ENCODE measurements at regions not wholly inside any gene's neighbourhood (a gene's known extent, or its start where the extent isn't known, plus 50 kb on each side); places are given as distances from the start of the nearest gene placed in this dataset.

DNA sequence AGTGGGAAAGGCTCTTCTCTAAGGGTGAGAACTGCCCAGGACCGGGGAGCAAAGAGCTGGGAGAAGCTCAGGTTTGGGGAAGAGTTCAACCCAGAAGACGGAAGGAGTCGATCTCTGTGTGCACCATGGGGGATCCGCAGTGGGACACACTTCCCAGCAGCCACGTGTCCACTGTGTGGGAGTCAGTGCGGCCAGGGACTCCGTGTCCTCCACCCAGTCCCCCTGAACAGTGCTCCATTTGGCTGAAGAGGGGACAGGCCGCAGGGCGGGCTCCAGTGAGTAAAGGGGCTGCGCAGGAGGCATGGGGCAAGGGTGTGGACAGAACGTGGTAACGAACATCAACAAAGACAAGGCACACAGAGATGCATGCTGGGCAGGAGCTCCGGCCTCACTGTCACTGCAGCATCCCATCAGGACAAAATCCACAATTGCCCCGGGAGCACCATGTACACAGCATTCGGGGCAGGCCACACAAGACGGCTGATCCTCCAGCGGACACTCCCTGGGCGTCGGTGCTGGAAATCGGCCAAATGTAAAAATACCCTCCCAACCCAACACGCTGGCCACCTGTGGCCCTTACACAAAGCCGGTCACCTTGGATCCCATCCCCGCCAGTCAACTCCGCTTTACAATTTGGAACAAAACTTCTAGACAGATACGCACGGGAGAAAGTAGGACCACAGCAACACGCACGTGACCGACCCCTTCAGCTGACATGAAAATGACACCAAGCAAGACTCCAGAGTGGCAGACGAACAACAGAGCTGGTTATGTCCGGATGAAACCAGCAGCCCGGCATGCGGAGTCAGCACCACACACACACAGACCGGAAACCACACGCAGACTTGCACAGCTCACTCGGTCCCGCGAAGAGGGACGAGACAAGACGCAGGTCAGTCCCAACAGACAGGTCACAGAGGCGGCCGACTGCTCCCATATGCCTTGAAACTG lies 366.8 kb downstream of the SHANK2 start:
- H3K4me1 Mint-ChIP-seq: peaks cover 20 to 31% of the 10 kb centered on the region in 2 experiments
- TF ChIP-seq, protein P1, sequence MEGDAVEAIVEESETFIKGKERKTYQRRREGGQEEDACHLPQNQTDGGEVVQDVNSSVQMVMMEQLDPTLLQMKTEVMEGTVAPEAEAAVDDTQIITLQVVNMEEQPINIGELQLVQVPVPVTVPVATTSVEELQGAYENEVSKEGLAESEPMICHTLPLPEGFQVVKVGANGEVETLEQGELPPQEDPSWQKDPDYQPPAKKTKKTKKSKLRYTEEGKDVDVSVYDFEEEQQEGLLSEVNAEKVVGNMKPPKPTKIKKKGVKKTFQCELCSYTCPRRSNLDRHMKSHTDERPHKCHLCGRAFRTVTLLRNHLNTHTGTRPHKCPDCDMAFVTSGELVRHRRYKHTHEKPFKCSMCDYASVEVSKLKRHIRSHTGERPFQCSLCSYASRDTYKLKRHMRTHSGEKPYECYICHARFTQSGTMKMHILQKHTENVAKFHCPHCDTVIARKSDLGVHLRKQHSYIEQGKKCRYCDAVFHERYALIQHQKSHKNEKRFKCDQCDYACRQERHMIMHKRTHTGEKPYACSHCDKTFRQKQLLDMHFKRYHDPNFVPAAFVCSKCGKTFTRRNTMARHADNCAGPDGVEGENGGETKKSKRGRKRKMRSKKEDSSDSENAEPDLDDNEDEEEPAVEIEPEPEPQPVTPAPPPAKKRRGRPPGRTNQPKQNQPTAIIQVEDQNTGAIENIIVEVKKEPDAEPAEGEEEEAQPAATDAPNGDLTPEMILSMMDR (conservative IDR thresholded peaks at IDR 0.05): no peak
- peak overlapping the region; percentile 1; the same call in 1 of the 2 replicates for H3K14ac ChIP-seq (ENCODE audit: insufficient read depth, low read length)

More for the DNA sequence above, 366.8 kb downstream of the SHANK2 start:
- Mint-ChIP-seq H3K4me3 (no peak overlapping the region), H3K27me3 (ENCODE audit: low read depth) (peaks cover 2% of the 10 kb centered on the region), H3K27ac (peak overlapping the region in 2 of 3 experiments; percentile 12 to 45; a peak in 2 of 7 replicates), H3K36me3 (ENCODE audit: insufficient read depth in 1 of 3, low read depth in 3 of 3) (peaks cover 12 to 22% (median 15%) of the 10 kb centered on the region in 3 experiments; a peak in 6 of 7 replicates), H3K9me3 (peaks cover 5 to 6% of the 10 kb centered on the region in 2 experiments; a peak in 3 of 5 replicates)
- Histone ChIP-seq H3K9me3 (ENCODE audit: control insufficient read depth, low read depth, low read length) (no peaks in the 10 kb centered on the region), H3K4me1 (ENCODE audit: insufficient read depth, low read length) (no peaks in the 10 kb centered on the region), H2BK5ac (ENCODE audit: insufficient read length, low read length) (no peak overlapping the region), H4K91ac (ENCODE audit: insufficient read length, low read depth, low read length) (peak overlapping the region; percentile 62), H3K56ac (ENCODE audit: insufficient read length, low read depth, low read length) (no peak overlapping the region), H3K9ac (ENCODE audit: extremely low read depth, insufficient read length, low read length) (no peak overlapping the region), H3K79me1 (ENCODE audit: insufficient read depth, low read depth, low read length, poor library complexity, severe bottlenecking) (no peaks in the 10 kb centered on the region), H3T11ph (ENCODE audit: low read length) (no peak overlapping the region), H2BK15ac (ENCODE audit: low read depth, low read length) (no peak overlapping the region), H3K23ac (ENCODE audit: insufficient read length, low read depth, low read length) (no peak overlapping the region), H2BK20ac (ENCODE audit: low read depth, low read length, poor library complexity, severe bottlenecking) (no peak overlapping the region), H3K4me2 (ENCODE audit: insufficient read depth, insufficient read length, low read length) (no peak overlapping the region), H4K20me1 (ENCODE audit: control insufficient read depth, insufficient read depth, insufficient read length) (no peaks in the 10 kb centered on the region), H4K8ac (replicated peaks; ENCODE audit: insufficient read length, low read depth, low read length) (no peak overlapping the region), H3K27me3 (ENCODE audit: insufficient read depth, low read length) (no peaks in the 10 kb centered on the region), H2BK120ac (ENCODE audit: low read depth, low read length, poor library complexity, severe bottlenecking) (no peak overlapping the region), H3K18ac (ENCODE audit: insufficient read length, low read depth, low read length) (peak overlapping the region; percentile 7), H4K5ac (ENCODE audit: insufficient read length, low read depth, low read length) (no peak overlapping the region), H3K79me2 (ENCODE audit: insufficient read depth, low read length) (no peaks in the 10 kb centered on the region), H3K27ac (ENCODE audit: insufficient read length, low read depth, low read length) (no peak overlapping the region), H3K23me2 (ENCODE audit: insufficient read length, low read depth, low read length, poor library complexity, severe bottlenecking) (no peaks in the 10 kb centered on the region), H3K4ac (ENCODE audit: low read depth, low read length) (no peak overlapping the region), H2AFZ (ENCODE audit: low read length) (no peak overlapping the region), H2AK5ac (ENCODE audit: insufficient read length, low read length) (no peak overlapping the region), H2BK12ac (ENCODE audit: insufficient read length, low read depth, low read length) (no peak overlapping the region)
- no CpG with 5 or more reads among the region's 42 CpGs for WGBS (ENCODE audit: extremely low coverage, insufficient read length, low lambda C conversion rate)
- no peak for DNase-seq
